HCT116 (cell line): ENCODE measurements at regions not wholly inside any gene's neighbourhood (a gene's known extent, or its start where the extent isn't known, plus 50 kb on each side); places are given as distances from the start of the nearest gene placed in this dataset.

Source experiments
- ATAC-seq: fragments of 200-7000 bp; cut with Tn5 transposase; 2 replicates; pipeline ENCODE4 v1.9.1; 2020; ENCODE audit warnings: mild to moderate bottlenecking, moderate library complexity
- BruUV-seq: library from RNA; stranded (reverse); fragments of 400-500 nt; replicated peaks from 2 replicates; lab custom pipeline; 2021; lab: Mats Ljungman, UMichigan
- CTCF ChIA-PET: fragments of 300-600 bp; sonication (Branson Sonifier 250); formaldehyde crosslinking; loops from one replicate; lab custom pipeline; 2021; ENCODE audit warnings: antibody characterized with exemption; lab: Charles Lee
- POLR2A ChIA-PET: fragments of 300-600, 350-600 bp; sonication (Branson Sonifier 250); formaldehyde crosslinking; loops from one replicate; lab custom pipeline; 2021; ENCODE audit warnings: antibody characterized with exemption; lab: Charles Lee
- RAD21 ChIA-PET, 2 experiments: fragments of 300-600 bp; sonication (Branson Sonifier 250); formaldehyde crosslinking; loops; one replicate each; lab custom pipeline; 2023; ENCODE audit warnings: low total read pairs in 2 of 2; ENCODE audit not compliant: uncharacterized antibody in 2 of 2, unreplicated experiment in 2 of 2, low non-redundant PET in 1 of 2; lab: Charles Lee
- DNase-seq: peaks from one replicate; pipeline ENCODE4 v3.0.0-alpha.2; 2010; ENCODE audit warnings: low read depth, low spot score
- H2AFZ ChIP-seq: fragments of 200-600 bp; shearing (Covaris generic), sonication (generic); 2 replicates; pipeline ENCODE4 v1.6.1; 2017; ENCODE audit warnings: low read depth, mixed run types, mixed read lengths, antibody characterized with exemption, low read length; ENCODE audit not compliant: poor library complexity, severe bottlenecking
- H3K27ac ChIP-seq: 2 replicates; pipeline ENCODE4 v1.5.1; 2012; ENCODE audit warnings: low read depth, low read length
- H3K27me3 ChIP-seq: fragments of 200-600 bp; sonication (generic); 2 replicates; pipeline ENCODE4 v1.6.1; 2016; ENCODE audit warnings: mixed run types, low read length, mixed read lengths; ENCODE audit not compliant: insufficient read depth
- H3K36me3 ChIP-seq, 2 experiments: fragments of 200-500 bp in 1 of 2; fragments of 200-600 bp in 1 of 2; sonication (Bioruptor generic) in 1 of 2; sonication (generic) in 1 of 2; 2 replicates each; pipeline versions ENCODE4 v1.5.1 to v1.6.1; 2014 to 2016; ENCODE audit warnings: low read length in 2 of 2, inconsistent platforms in 1 of 2, mixed read lengths in 1 of 2, mixed run types in 1 of 2; ENCODE audit not compliant: insufficient read depth in 2 of 2, control insufficient read depth in 1 of 2
- H3K4me1 ChIP-seq, 2 experiments: fragments of 200-600 bp in 1 of 2; sonication (generic) in 1 of 2; 2 replicates each; pipeline versions ENCODE4 v1.5.1 to v1.6.1; 2012 to 2017; ENCODE audit warnings: low read length in 2 of 2, inconsistent platforms in 1 of 2, mild to moderate bottlenecking in 1 of 2, mixed read lengths in 1 of 2, mixed run types in 1 of 2, moderate library complexity in 1 of 2; ENCODE audit not compliant: insufficient read depth in 2 of 2, control insufficient read depth in 1 of 2
- H3K4me2 ChIP-seq: fragments of 200-600 bp; sonication (generic); 2 replicates; pipeline ENCODE4 v1.6.1; 2017; ENCODE audit warnings: mixed run types, low read length, mixed read lengths
- H3K4me3 ChIP-seq, 2 experiments: fragments of 200-600 bp in 1 of 2; sonication (generic) in 1 of 2; replicated peaks in 1 of 2; 2 replicates each; pipeline ENCODE4 v1.5.1; 2011 to 2016; ENCODE audit warnings: low read length in 2 of 2, control low read depth in 1 of 2, low read depth in 1 of 2, mild to moderate bottlenecking in 1 of 2, mixed read lengths in 1 of 2, mixed run types in 1 of 2
- H3K79me2 ChIP-seq: fragments of 200-600 bp; sonication (generic); 2 replicates; pipeline ENCODE4 v1.6.1; 2017; ENCODE audit warnings: mild to moderate bottlenecking, mixed run types, low read length, moderate library complexity, mixed read lengths; ENCODE audit not compliant: insufficient read depth
- H3K9ac ChIP-seq: fragments of 200-600 bp; sonication (generic); 2 replicates; pipeline ENCODE4 v1.6.1; 2016; ENCODE audit warnings: low read length, mixed read lengths
- H3K9me2 ChIP-seq: fragments of 200-600 bp; sonication (generic), shearing (Covaris generic); 2 replicates; pipeline ENCODE4 v1.6.1; 2017; ENCODE audit warnings: mixed run types, mild to moderate bottlenecking, moderate library complexity; ENCODE audit not compliant: insufficient read depth
- H3K9me3 ChIP-seq, 2 experiments: fragments of 200-500 bp in 1 of 2; fragments of 200-600 bp in 1 of 2; sonication (Bioruptor generic) in 1 of 2; sonication (generic) in 1 of 2; 2 replicates each; pipeline ENCODE4 v1.6.1; 2014 to 2017; ENCODE audit warnings: low read length in 2 of 2, mixed read lengths in 2 of 2, inconsistent platforms in 1 of 2, low read depth in 1 of 2, mild to moderate bottlenecking in 1 of 2, mixed run types in 1 of 2, moderate library complexity in 1 of 2; ENCODE audit not compliant: control insufficient read depth in 1 of 2, insufficient read depth in 1 of 2
- H4K20me1 ChIP-seq: fragments of 200-600 bp; sonication (generic), shearing (Covaris generic); 2 replicates; pipeline ENCODE4 v1.6.1; 2017; ENCODE audit warnings: mixed run types, mild to moderate bottlenecking, moderate library complexity; ENCODE audit not compliant: insufficient read depth
- ATF3 ChIP-seq: IDR thresholded peaks from 2 replicates; pipeline ENCODE4 v1.6.1; 2012
- CBX3 ChIP-seq: IDR thresholded peaks from 2 replicates; pipeline ENCODE4 v1.6.1; 2012; ENCODE audit warnings: low read depth
- CTCF ChIP-seq, 3 experiments: fragments of 200-600 bp in 1 of 3; sonication (generic) in 1 of 3; IDR thresholded peaks in 2 of 3; conservative IDR thresholded peaks in 1 of 3; 2 replicates each; pipeline ENCODE4 v1.5.1; 2012 to 2017; ENCODE audit warnings: low read depth in 2 of 3, low read length in 2 of 3, antibody characterized with exemption in 1 of 3, borderline replicate concordance in 1 of 3, control low read depth in 1 of 3, mild to moderate bottlenecking in 1 of 3, mixed read lengths in 1 of 3, mixed run types in 1 of 3, moderate library complexity in 1 of 3; ENCODE audit not compliant: insufficient read depth in 1 of 3
- EGR1 ChIP-seq: IDR thresholded peaks from 2 replicates; pipeline ENCODE4 v1.6.1; 2012; ENCODE audit warnings: low read depth
- FOSL1 ChIP-seq: IDR thresholded peaks from 2 replicates; pipeline ENCODE4 v1.6.1; 2012; ENCODE audit warnings: low read depth
- REST ChIP-seq: IDR thresholded peaks from 2 replicates; pipeline ENCODE4 v1.6.1; 2012; ENCODE audit warnings: low read depth
- SIN3A ChIP-seq: IDR thresholded peaks from 2 replicates; pipeline ENCODE4 v1.6.1; 2012; ENCODE audit warnings: low read depth
- TCF7L2 ChIP-seq: IDR thresholded peaks from 2 replicates; pipeline ENCODE4 v1.7.0; 2011; ENCODE audit warnings: borderline replicate concordance, inconsistent platforms; ENCODE audit not compliant: insufficient read depth, insufficient read length; ENCODE audit errors: extremely low read depth
- YY1 ChIP-seq: IDR thresholded peaks from 2 replicates; pipeline ENCODE4 v1.6.1; 2011; ENCODE audit warnings: low read length, low read depth, moderate library complexity, mild to moderate bottlenecking; ENCODE audit not compliant: insufficient replicate concordance; ENCODE audit errors: extremely low read depth
- ZBTB33 ChIP-seq: IDR thresholded peaks from 2 replicates; pipeline ENCODE4 v1.6.1; 2011; ENCODE audit warnings: mild to moderate bottlenecking, low read length, moderate library complexity; ENCODE audit not compliant: insufficient replicate concordance; ENCODE audit errors: extremely low read depth
- ZNF274 ChIP-seq: fragments of 200-500 bp; sonication (Bioruptor generic); IDR thresholded peaks from 2 replicates; pipeline ENCODE4 v1.6.1; 2014; ENCODE audit warnings: mild to moderate bottlenecking, low read depth, low read length, inconsistent platforms
- intact Hi-C: fragments of 100-400 bp; cut with micrococcal nuclease; formaldehyde crosslinking; loops from 2 replicates; pipeline ENCODE4 v1.10.0; 2022

GRCh38 chr1:73056826-73057225 lies 774.5 kb upstream of the NEGR1 start:
- no peak overlapping the region for H3K4me2 ChIP-seq
- intact Hi-C loops: no loop called here
- no peak overlapping the region for H3K9ac ChIP-seq
- no peaks in the 10 kb centered on the region for H3K4me1 ChIP-seq
- CTCF ChIA-PET: no interaction called here
- no peak for DNase-seq
- no peak for TF ChIP-seq REST
- no peak for TF ChIP-seq EGR1
- no peak for TF ChIP-seq FOSL1
- no peak for TF ChIP-seq YY1
- no peak for TF ChIP-seq CBX3
- TF ChIP-seq ZBTB33: no peak
- no peak for TF ChIP-seq ATF3
- no peak for TF ChIP-seq ZNF274
- no peak for TF ChIP-seq TCF7L2
- TF ChIP-seq CTCF (IDR thresholded peaks at IDR 0.05 in 2 of 3, conservative IDR thresholded peaks at IDR 0.05 in 1 of 3; ENCODE audit: borderline replicate concordance in 1 of 3, insufficient read depth in 1 of 3, low read depth in 2 of 3, low read length in 2 of 3): no peak
- no peak for TF ChIP-seq SIN3A
- TF ChIP-seq, all 23 proteins: peak for 0
- Histone ChIP-seq H3K79me2 (no peaks in the 10 kb centered on the region), H3K27ac (no peak overlapping the region), H3K4me3 (no peak overlapping the region), H4K20me1 (no peaks in the 10 kb centered on the region), H3K27me3 (no peaks in the 10 kb centered on the region), H3K36me3 (no peaks in the 10 kb centered on the region), H2AFZ (no peak overlapping the region), H3K9me3 (peaks cover 3 to 4% of the 10 kb centered on the region in 2 experiments; a peak in 2 of 4 replicates), H3K9me2 (no peaks in the 10 kb centered on the region)
- POLR2A ChIA-PET: no interaction called here
- BruUV-seq: no TSS peak
- no peak for ATAC-seq
- RAD21 ChIA-PET: no interaction called here
